ENCODE measurements at regions not wholly inside any gene's neighbourhood (a gene's known extent, or its start where the extent isn't known, plus 50 kb on each side); places are given as distances from the start of the nearest gene placed in this dataset.

GRCh38 chr16:80350061-80350460 is 190.7 kb upstream of the DYNLRB2 start:
- no peaks in the 10 kb centered on the region for H3K36me3 Mint-ChIP-seq (ENCODE audit: low read depth)
- peaks cover 4% of the 10 kb centered on the region for H3K9me3 Mint-ChIP-seq
- no peaks in the 10 kb centered on the region for H3K27me3 Mint-ChIP-seq
- H3K4me3 Mint-ChIP-seq: no peak overlapping the region
- H3K27ac Mint-ChIP-seq: no peak overlapping the region
- no peaks in the 10 kb centered on the region for H3K4me1 Mint-ChIP-seq (ENCODE audit: low read depth)

DNA sequence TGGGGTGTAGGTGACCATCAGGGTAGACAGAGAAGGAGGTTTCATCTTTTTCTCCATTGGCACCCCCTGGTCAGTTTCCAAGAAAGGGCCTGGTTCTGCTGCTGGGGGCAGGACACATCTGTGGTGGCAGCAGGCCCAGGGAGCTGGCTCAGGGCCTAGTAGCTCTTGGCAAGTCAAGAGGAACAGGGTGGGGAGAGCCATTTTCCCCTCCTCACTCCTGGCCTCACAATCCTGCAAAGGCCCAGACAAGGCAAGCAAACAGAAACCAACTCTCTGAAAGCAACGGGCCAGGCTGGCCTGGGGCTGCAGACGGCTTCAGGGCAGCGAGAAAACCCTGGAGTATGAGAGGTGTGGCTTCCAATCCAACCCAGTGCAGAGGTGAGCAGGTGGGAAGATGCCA is 192.9 kb upstream of the DYNLRB2 start:
- Mint-ChIP-seq H3K4me1 (ENCODE audit: low read depth) (no peaks in the 10 kb centered on the region), H3K9me3 (peaks cover 4% of the 10 kb centered on the region), H3K27ac (no peak overlapping the region), H3K4me3 (no peak overlapping the region), H3K27me3 (no peaks in the 10 kb centered on the region), H3K36me3 (ENCODE audit: low read depth) (no peaks in the 10 kb centered on the region)

DNA sequence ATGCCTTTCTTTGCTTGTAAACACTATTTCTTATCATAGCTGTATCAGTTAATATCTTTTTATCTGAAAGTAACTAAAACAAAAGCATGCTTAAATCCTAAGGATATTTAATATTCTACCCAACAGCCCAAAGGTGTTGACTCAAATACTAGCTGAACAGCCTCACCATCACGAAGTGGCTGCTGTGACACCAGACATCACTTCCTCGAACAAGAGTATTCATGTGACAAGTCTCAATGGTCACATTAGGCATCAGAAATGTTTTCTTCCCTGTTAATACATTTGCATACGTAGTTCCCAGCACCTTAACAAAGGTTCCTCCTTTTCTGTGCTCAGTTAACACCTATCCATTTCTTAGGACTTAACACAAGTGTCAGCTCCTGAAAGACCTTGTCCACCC is 193.8 kb upstream of the DYNLRB2 start:
- Mint-ChIP-seq H3K27ac (no peak overlapping the region), H3K4me1 (ENCODE audit: low read depth) (no peaks in the 10 kb centered on the region), H3K4me3 (no peak overlapping the region), H3K27me3 (no peaks in the 10 kb centered on the region), H3K9me3 (peaks cover 4% of the 10 kb centered on the region), H3K36me3 (ENCODE audit: low read depth) (no peaks in the 10 kb centered on the region)

- Mint-ChIP-seq H3K36me3 (ENCODE audit: low read depth) (no peaks in the 10 kb centered on the region), H3K9me3 (peaks cover 4% of the 10 kb centered on the region), H3K4me3 (no peak overlapping the region), H3K4me1 (ENCODE audit: low read depth) (no peaks in the 10 kb centered on the region), H3K27me3 (no peaks in the 10 kb centered on the region), H3K27ac (no peak overlapping the region)
These were observed 194.6 kb upstream of the DYNLRB2 start for GRCh38 chr16:80346111-80346632.

DNA sequence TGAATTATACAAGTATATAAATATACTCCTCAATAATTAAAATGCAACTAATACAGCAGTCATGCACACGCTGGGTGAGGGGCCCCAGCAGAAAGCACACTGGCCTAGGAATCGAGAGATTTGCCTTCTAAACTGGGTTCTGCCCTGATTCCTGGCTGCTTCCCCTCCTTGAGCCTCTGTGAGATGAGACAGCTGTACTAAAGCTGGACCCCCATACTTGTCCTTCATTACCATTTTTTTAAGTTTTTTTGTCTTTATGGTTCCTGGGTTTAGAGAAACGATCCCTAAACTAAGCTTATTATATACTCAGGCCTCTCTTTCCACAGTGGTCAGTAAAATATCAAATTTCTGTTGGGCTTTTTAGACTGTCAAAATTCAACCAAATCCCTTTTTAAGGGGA is 195.1 kb upstream of the DYNLRB2 start:
- H3K36me3 Mint-ChIP-seq (ENCODE audit: low read depth): no peaks in the 10 kb centered on the region
- H3K4me3 Mint-ChIP-seq: no peak overlapping the region
- H3K27me3 Mint-ChIP-seq: no peaks in the 10 kb centered on the region
- H3K27ac Mint-ChIP-seq: no peak overlapping the region
- H3K9me3 Mint-ChIP-seq: peaks cover 4% of the 10 kb centered on the region
- H3K4me1 Mint-ChIP-seq (ENCODE audit: low read depth): no peaks in the 10 kb centered on the region

DNA sequence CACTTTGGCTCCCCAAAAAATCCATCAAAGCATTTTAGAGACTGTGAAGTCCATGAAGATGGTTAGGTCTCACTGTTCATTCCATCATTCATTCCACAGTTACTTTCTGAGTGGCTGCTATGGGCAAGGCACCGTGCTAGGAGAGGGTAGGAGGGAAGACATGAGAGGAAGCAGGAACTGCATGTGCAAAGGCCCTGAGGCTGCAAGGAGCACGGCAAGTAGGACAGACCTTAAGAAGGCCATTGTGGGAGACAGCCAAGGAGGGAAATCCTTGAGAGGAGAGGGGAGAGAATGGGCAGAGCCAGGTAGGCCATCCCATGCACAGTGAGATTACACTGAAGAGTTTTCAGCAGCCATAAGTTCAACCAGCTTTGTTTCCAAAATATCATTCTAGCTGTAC is 196.2 kb upstream of the DYNLRB2 start:
- H3K36me3 Mint-ChIP-seq (ENCODE audit: low read depth): no peaks in the 10 kb centered on the region
- no peak overlapping the region for H3K27ac Mint-ChIP-seq
- peaks cover 3% of the 10 kb centered on the region for H3K27me3 Mint-ChIP-seq
- no peaks in the 10 kb centered on the region for H3K4me1 Mint-ChIP-seq (ENCODE audit: low read depth)
- peaks cover 4% of the 10 kb centered on the region for H3K9me3 Mint-ChIP-seq
- H3K4me3 Mint-ChIP-seq: no peak overlapping the region

- H3K9me3 Mint-ChIP-seq: no peaks in the 10 kb centered on the region
- H3K27me3 Mint-ChIP-seq: peaks cover 8% of the 10 kb centered on the region
These were observed 199.5 kb upstream of the DYNLRB2 start for GRCh38 chr16:80341263-80341662.

DNA sequence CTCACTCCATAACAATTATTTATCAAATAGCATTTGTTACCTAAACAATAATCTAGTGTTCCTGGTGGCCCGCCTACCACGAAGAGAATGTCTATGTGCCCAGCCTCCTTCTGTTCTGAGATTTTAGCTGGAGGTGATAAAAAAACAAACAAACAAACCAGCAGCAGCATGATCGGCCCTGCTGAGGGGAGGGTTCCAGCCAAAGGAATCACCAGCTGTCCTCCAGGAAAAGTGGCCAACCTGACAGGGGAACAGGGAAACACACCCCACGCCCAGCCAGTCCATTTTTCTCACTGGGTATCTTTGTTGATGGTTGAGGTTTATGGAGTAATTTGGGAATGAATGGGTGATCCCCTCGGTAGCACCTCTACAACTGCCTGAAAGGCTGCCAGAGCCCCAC is 203.0 kb upstream of the DYNLRB2 start:
- H3K4me3 Mint-ChIP-seq: no peak overlapping the region
- H3K27ac Mint-ChIP-seq: no peak overlapping the region
- H3K9me3 Mint-ChIP-seq: no peaks in the 10 kb centered on the region
- H3K27me3 Mint-ChIP-seq: peaks cover 12% of the 10 kb centered on the region
- H3K4me1 Mint-ChIP-seq (ENCODE audit: low read depth): no peaks in the 10 kb centered on the region
- H3K36me3 Mint-ChIP-seq (ENCODE audit: low read depth): no peaks in the 10 kb centered on the region

More at GRCh38 chr16:80341263-80341662, 199.5 kb upstream of the DYNLRB2 start:
- Mint-ChIP-seq H3K4me3 (no peak overlapping the region), H3K36me3 (ENCODE audit: low read depth) (no peaks in the 10 kb centered on the region), H3K27ac (no peak overlapping the region), H3K4me1 (ENCODE audit: low read depth) (no peaks in the 10 kb centered on the region)

DNA sequence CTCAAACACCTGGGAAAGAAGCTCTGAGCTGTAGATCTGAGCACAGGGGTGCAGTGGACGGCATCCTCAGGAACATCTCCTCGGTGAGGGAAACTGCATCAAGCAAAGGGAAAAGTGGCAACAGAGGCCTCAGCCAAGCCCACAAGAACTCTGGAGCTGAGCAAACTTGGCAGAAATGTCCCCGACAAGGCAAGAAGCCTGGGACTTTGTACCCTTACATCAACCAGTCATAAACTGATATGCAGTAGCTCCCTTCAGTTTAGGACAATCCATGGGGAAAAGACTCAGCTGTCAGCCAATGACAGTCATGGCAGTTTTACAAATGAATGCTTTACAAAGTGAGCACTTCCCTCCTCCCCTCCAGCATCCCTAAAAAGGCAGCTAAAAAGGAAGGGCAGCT is 210.0 kb upstream of the DYNLRB2 start:
- H3K36me3 Mint-ChIP-seq (ENCODE audit: low read depth): no peaks in the 10 kb centered on the region
- no peak overlapping the region for H3K27ac Mint-ChIP-seq
- H3K9me3 Mint-ChIP-seq: no peaks in the 10 kb centered on the region
- no peaks in the 10 kb centered on the region for H3K4me1 Mint-ChIP-seq (ENCODE audit: low read depth)
- peaks cover 16% of the 10 kb centered on the region for H3K27me3 Mint-ChIP-seq
- H3K4me3 Mint-ChIP-seq: no peak overlapping the region

DNA sequence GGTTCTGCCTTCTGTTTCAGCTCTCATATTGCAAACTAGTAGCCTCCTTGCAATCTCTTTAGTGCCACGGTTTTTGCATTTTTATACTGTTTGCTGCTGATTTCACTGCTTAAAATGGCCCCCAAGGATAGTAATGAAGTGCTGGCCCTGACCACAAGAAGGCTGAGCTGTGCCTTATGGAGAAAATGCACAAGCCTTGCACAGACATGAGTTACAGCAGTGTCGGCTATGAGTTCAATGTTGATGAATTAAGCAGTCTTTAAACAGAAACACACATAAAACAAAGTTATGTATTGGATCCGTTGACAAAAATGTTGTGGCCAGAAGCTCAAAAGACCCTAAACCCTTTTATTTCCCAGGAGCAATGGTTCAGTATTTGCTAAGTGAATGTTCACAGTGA is 210.6 kb upstream of the DYNLRB2 start:
- Mint-ChIP-seq H3K36me3 (ENCODE audit: low read depth) (no peaks in the 10 kb centered on the region), H3K9me3 (no peaks in the 10 kb centered on the region), H3K4me3 (no peak overlapping the region), H3K27ac (no peak overlapping the region), H3K27me3 (peaks cover 16% of the 10 kb centered on the region), H3K4me1 (ENCODE audit: low read depth) (no peaks in the 10 kb centered on the region)

DNA sequence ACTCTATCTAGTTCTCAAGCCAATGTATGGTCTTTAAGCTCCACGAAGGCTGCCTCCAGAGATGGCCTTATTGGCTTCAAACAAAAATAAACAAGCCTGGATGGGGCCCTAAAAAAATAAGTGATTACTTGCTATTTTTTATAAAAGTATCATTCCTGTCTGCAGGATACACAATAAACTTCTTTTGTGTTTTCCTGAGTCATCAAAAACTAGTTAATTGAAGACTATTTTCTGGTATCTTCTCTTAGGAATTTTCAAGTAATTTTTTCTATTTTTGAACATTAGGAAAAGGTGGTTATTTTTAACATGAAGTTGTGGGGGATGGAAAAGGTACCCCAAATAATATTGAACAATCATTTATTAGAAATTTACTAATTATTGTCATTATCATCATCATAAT is 213.1 kb upstream of the DYNLRB2 start:
- H3K27me3 Mint-ChIP-seq: peaks cover 15% of the 10 kb centered on the region
- H3K4me3 Mint-ChIP-seq: no peak overlapping the region
- H3K27ac Mint-ChIP-seq: no peak overlapping the region
- H3K4me1 Mint-ChIP-seq (ENCODE audit: low read depth): no peaks in the 10 kb centered on the region
- no peaks in the 10 kb centered on the region for H3K36me3 Mint-ChIP-seq (ENCODE audit: low read depth)
- no peaks in the 10 kb centered on the region for H3K9me3 Mint-ChIP-seq

- Mint-ChIP-seq H3K27me3 (peaks cover 18% of the 10 kb centered on the region), H3K4me3 (no peak overlapping the region), H3K27ac (no peak overlapping the region), H3K4me1 (ENCODE audit: low read depth) (no peaks in the 10 kb centered on the region), H3K36me3 (ENCODE audit: low read depth) (no peaks in the 10 kb centered on the region), H3K9me3 (no peaks in the 10 kb centered on the region)
These were observed 216.4 kb upstream of the DYNLRB2 start for GRCh38 chr16:80324371-80324770.

DNA sequence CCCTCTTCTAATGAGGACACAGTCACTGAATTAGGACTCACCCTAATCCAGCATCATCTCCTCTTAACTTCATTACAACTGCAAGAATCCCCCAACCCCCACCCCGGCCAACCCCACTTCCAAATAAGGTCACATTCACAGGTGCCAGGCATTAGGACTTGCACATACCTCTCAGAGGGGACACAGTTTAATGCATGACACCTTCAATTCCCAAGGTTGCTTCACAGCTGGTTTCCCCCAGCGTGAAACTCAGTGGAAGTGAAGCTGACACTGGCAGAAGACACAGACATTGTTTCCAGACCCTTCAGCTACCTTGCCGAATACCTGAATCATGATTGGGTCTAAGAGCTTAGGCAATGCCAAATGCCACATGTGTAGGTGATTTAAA is 217.0 kb upstream of the DYNLRB2 start:
- Mint-ChIP-seq H3K27ac (no peak overlapping the region), H3K4me3 (no peak overlapping the region), H3K9me3 (no peaks in the 10 kb centered on the region), H3K36me3 (ENCODE audit: low read depth) (no peaks in the 10 kb centered on the region), H3K4me1 (ENCODE audit: low read depth) (no peaks in the 10 kb centered on the region), H3K27me3 (peaks cover 16% of the 10 kb centered on the region)

- H3K36me3 Mint-ChIP-seq (ENCODE audit: low read depth): no peaks in the 10 kb centered on the region
- no peaks in the 10 kb centered on the region for H3K4me1 Mint-ChIP-seq (ENCODE audit: low read depth)
- H3K27ac Mint-ChIP-seq: no peak overlapping the region
- no peaks in the 10 kb centered on the region for H3K9me3 Mint-ChIP-seq
- H3K27me3 Mint-ChIP-seq: peaks cover 20% of the 10 kb centered on the region
- no peak overlapping the region for H3K4me3 Mint-ChIP-seq
These were observed 217.5 kb upstream of the DYNLRB2 start for GRCh38 chr16:80323187-80323807.

DNA sequence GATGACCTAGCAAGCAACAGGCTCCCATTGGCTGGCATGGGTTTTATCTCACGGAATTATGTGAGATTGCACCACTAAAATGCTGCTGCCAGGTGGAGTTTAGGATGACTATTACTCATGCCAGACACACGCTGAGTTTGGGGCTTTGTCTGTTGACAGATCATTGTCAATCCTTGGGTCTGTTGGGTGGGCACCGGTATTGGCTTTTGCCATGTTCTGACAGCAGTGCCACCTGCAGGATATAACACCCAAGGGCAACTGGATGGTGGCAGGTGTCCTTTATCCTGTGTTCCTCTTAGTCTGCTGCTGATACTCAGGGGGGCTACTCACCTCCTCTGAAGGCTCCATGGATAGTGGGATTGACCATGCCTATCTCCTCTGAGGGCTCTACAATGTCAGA is 221.6 kb upstream of the DYNLRB2 start:
- H3K27me3 Mint-ChIP-seq: peaks cover 33% of the 10 kb centered on the region

GRCh38 chr16:80318107-80318506 is 222.7 kb upstream of the DYNLRB2 start:
- H3K4me3 Mint-ChIP-seq: no peak overlapping the region
- H3K4me1 Mint-ChIP-seq (ENCODE audit: low read depth): no peaks in the 10 kb centered on the region
- H3K27ac Mint-ChIP-seq: no peak overlapping the region
- H3K36me3 Mint-ChIP-seq (ENCODE audit: low read depth): no peaks in the 10 kb centered on the region
- no peaks in the 10 kb centered on the region for H3K9me3 Mint-ChIP-seq
- H3K27me3 Mint-ChIP-seq: peaks cover 38% of the 10 kb centered on the region

More for the DNA sequence above, 221.6 kb upstream of the DYNLRB2 start:
- Mint-ChIP-seq H3K27ac (no peak overlapping the region), H3K36me3 (ENCODE audit: low read depth) (no peaks in the 10 kb centered on the region), H3K4me3 (no peak overlapping the region), H3K4me1 (ENCODE audit: low read depth) (no peaks in the 10 kb centered on the region), H3K9me3 (no peaks in the 10 kb centered on the region)
